Effector memory CD4-positive, alpha-beta T cell (primary cell): ENCODE measurements at regions not wholly inside any gene's neighbourhood (a gene's known extent, or its start where the extent isn't known, plus 50 kb on each side); places are given as distances from the start of the nearest gene placed in this dataset.
"Not testable (repeated sequence)": the region's sequence is repeated elsewhere in the genome, so short reads cannot be mapped to it uniquely, and the experiment has no call there.

Experiments used
- DNase-seq, 3 donors: peaks; one replicate each; pipeline ENCODE4 v3.0.0-alpha.2; 2020
- H3K27ac ChIP-seq: 2 replicates; pipeline ENCODE4 v1.7.0; 2013; ENCODE audit warnings: mild to moderate bottlenecking, low read length, moderate library complexity; ENCODE audit not compliant: insufficient read depth, poor library complexity, severe bottlenecking
- H3K27me3 ChIP-seq: replicated peaks from 2 replicates; pipeline ENCODE4 v1.7.0; 2013; ENCODE audit warnings: mild to moderate bottlenecking, low read length; ENCODE audit not compliant: insufficient read depth, control insufficient read depth, poor library complexity, severe bottlenecking
- H3K36me3 ChIP-seq: 2 replicates; pipeline ENCODE4 v1.7.0; 2013; ENCODE audit warnings: mild to moderate bottlenecking, low read length, moderate library complexity; ENCODE audit not compliant: control insufficient read depth, insufficient read depth
- H3K4me1 ChIP-seq: 2 replicates; pipeline ENCODE4 v1.7.0; 2013; ENCODE audit warnings: low read length, mild to moderate bottlenecking; ENCODE audit not compliant: control insufficient read depth, insufficient read depth, poor library complexity, severe bottlenecking
- H3K4me3 ChIP-seq: 2 replicates; pipeline ENCODE4 v1.7.0; 2013; ENCODE audit warnings: low read length, low read depth, mild to moderate bottlenecking; ENCODE audit not compliant: insufficient read depth, poor library complexity, severe bottlenecking
- H3K9me3 ChIP-seq: 2 replicates; pipeline ENCODE4 v1.7.0; 2013; ENCODE audit warnings: mild to moderate bottlenecking, low read length, moderate library complexity; ENCODE audit not compliant: control insufficient read depth

- DNase-seq, result no peak
- Histone ChIP-seq H3K9me3 (no peaks in the 10 kb centered on the region), H3K4me1 (no peaks in the 10 kb centered on the region), H3K4me3 (no peak overlapping the region), H3K36me3 (no peaks in the 10 kb centered on the region), H3K27ac (no peak overlapping the region), H3K27me3 (no peaks in the 10 kb centered on the region)
These were observed 883.5 kb downstream of the SORCS1 start for GRCh38 chr10:106280896-106281460.

DNA sequence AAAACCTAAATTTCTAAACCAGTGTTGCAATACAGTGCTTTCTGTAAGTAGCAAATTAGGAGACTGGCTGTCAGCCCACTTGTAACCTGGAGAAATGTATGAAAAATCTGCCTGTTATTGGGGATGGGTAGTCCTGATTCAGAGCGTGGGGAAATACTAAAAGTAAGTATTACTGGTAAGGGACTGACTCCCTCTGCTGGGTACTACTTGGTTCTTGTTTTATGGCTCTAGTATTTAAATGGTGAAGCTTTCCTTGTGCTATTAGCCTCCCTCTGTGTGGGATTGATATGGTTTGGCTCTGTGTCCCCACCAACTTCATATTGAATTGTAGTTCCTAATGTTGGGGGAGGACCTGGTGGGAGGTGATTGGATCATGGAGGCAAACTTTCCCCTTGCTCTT, 886.1 kb downstream of the SORCS1 start:
- H3K36me3 ChIP-seq, result no peaks in the 10 kb centered on the region
- DNase-seq, result no peak
- H3K27me3 ChIP-seq, result no peaks in the 10 kb centered on the region
- no peak overlapping the region for H3K4me3 ChIP-seq
- no peaks in the 10 kb centered on the region for H3K9me3 ChIP-seq
- H3K27ac ChIP-seq, result no peak overlapping the region
- H3K4me1 ChIP-seq, result no peaks in the 10 kb centered on the region

GRCh38 chr10:106271237-106271636, 893.3 kb downstream of the SORCS1 start:
- no peak overlapping the region for H3K4me3 ChIP-seq
- H3K9me3 ChIP-seq, result no peaks in the 10 kb centered on the region
- H3K36me3 ChIP-seq, result no peaks in the 10 kb centered on the region
- H3K27me3 ChIP-seq, result no peaks in the 10 kb centered on the region
- DNase-seq, result no peak
- no peaks in the 10 kb centered on the region for H3K4me1 ChIP-seq
- H3K27ac ChIP-seq, result no peak overlapping the region

- no peak overlapping the region for H3K4me3 ChIP-seq
- no peaks in the 10 kb centered on the region for H3K9me3 ChIP-seq
- H3K4me1 ChIP-seq, result no peaks in the 10 kb centered on the region
- DNase-seq, result no peak
- H3K27ac ChIP-seq, result no peak overlapping the region
- H3K36me3 ChIP-seq, result no peaks in the 10 kb centered on the region
- no peaks in the 10 kb centered on the region for H3K27me3 ChIP-seq
These were observed 896.5 kb downstream of the SORCS1 start for GRCh38 chr10:106268000-106268399.

DNA sequence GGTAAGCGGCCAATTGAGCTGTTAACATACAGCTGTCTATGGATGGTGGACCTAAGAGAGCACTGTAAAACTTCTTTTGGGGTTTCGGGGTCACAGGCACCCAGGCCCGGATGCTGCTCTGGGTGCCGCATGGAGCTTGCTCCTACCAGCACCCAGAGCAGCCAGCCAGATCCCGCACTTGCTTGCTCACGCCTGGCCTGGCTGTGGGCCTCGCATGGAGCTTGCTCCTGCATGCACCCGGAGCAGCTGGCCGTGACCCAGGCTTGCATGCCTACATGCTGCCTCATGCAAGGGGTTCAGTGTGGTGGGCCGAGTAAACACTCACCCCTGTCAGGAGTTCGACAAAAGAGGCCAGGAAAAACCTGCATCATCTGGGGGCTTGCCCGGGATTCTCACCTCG, 896.9 kb downstream of the SORCS1 start:
- Histone ChIP-seq H3K9me3 (no peaks in the 10 kb centered on the region), H3K4me1 (no peaks in the 10 kb centered on the region), H3K27ac (no peak overlapping the region), H3K4me3 (no peak overlapping the region), H3K27me3 (no peaks in the 10 kb centered on the region), H3K36me3 (no peaks in the 10 kb centered on the region)
- DNase-seq, result no peak

DNA sequence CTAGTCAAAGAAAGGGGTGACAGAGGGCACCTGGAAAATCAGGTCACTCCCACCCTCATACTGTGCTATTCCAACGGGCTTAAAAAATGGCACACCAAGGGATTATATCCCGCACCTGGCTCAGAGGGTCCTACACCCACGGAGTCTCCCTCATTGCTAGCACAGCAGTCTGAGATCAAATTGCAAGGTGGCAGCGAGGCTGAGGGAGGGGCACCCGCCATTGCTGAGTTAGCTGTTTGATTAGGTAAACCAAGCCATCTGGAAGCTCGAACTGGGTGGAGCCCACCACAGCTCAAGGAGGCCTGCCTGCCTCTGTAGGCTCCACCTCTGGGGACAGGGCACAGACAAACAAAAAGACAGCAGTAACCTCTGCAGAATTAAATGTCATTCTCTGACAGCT, 907.1 kb downstream of the SORCS1 start:
- DNase-seq, H3K9me3 ChIP-seq, H3K4me1 ChIP-seq: not testable (repeated sequence)

DNA sequence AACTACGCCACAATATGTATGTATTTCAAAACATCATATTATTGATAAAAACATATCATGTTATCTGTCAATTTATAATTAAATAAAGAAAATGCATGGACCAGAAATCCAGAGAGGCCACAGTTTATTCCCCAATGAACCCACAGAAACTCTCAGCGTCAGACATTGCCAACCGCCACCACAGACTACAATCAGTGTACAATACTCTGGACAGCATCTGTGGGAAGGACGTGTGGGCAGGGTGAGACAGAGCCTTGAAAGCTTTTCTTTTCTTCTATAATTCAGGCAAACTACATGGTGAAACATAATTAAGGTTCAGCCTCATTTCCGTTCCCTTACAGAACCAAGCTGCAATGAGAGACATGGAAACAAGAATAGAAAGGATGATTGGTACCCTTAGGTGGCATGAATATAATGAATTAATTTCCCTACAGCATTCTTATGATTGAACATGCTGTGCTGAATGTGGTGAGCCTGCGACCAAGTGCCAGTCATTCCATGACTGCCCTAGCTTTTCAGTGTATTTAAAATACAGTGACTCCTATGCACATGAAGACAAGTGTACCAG, 909.3 kb downstream of the SORCS1 start:
- no peaks in the 10 kb centered on the region for H3K27me3 ChIP-seq
- H3K27ac ChIP-seq, result no peak overlapping the region
- no peaks in the 10 kb centered on the region for H3K36me3 ChIP-seq
- H3K9me3 ChIP-seq, result no peaks in the 10 kb centered on the region
- H3K4me1 ChIP-seq, result no peaks in the 10 kb centered on the region
- DNase-seq, result no peak
- H3K4me3 ChIP-seq, result no peak overlapping the region

More for the DNA sequence above, 907.1 kb downstream of the SORCS1 start:
- H3K27me3 ChIP-seq, H3K4me3 ChIP-seq, H3K27ac ChIP-seq, H3K36me3 ChIP-seq: not testable (repeated sequence)

- Histone ChIP-seq H3K27ac (no peak overlapping the region), H3K9me3 (no peaks in the 10 kb centered on the region), H3K36me3 (no peaks in the 10 kb centered on the region), H3K4me1 (no peaks in the 10 kb centered on the region), H3K27me3 (no peaks in the 10 kb centered on the region), H3K4me3 (no peak overlapping the region)
- DNase-seq, result no peak
These were observed 910.4 kb downstream of the SORCS1 start for GRCh38 chr10:106254071-106254470.

- H3K27me3 ChIP-seq, result no peaks in the 10 kb centered on the region
- H3K36me3 ChIP-seq, result no peaks in the 10 kb centered on the region
- DNase-seq, result no peak
- H3K4me3 ChIP-seq, result no peak overlapping the region
- H3K9me3 ChIP-seq, result no peaks in the 10 kb centered on the region
- H3K4me1 ChIP-seq, result no peaks in the 10 kb centered on the region
- H3K27ac ChIP-seq, result no peak overlapping the region
These were observed 912.0 kb downstream of the SORCS1 start for GRCh38 chr10:106252541-106252940.

DNA sequence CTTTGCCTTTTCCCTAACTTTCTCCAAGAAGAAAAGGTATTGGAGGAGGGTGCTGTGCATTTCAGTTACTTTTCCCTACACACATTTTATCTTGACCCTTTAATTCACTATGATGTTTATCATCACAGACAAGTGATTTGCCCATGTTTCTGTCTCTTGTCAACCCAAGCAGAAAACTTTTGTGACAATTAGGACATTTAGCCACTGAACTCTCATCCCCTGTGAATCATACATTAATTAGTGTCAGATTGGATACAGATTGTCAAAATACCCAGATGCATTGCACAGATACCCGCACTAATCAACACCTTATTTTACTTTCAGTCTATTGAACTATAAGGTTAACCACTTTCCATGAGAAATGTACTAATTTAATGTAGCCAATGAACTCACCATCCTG, 912.9 kb downstream of the SORCS1 start:
- H3K36me3 ChIP-seq, result no peaks in the 10 kb centered on the region
- H3K27ac ChIP-seq, result no peak overlapping the region
- H3K9me3 ChIP-seq, result no peaks in the 10 kb centered on the region
- H3K27me3 ChIP-seq, result no peaks in the 10 kb centered on the region
- DNase-seq, result no peak
- no peaks in the 10 kb centered on the region for H3K4me1 ChIP-seq
- H3K4me3 ChIP-seq, result no peak overlapping the region
